Fibroblast of the aortic adventitia (primary cell): ENCODE measurements at regions not wholly inside any gene's neighbourhood (a gene's known extent, or its start where the extent isn't known, plus 50 kb on each side); places are given as distances from the start of the nearest gene placed in this dataset.

Experiments used
- DNase-seq: peaks from one replicate; pipeline ENCODE4 v3.0.0-alpha.2; 2010; ENCODE audit warnings: low read depth
- H3K4me3 ChIP-seq: 2 replicates; pipeline ENCODE4 v1.5.1; 2011; ENCODE audit warnings: low read depth, mild to moderate bottlenecking, control low read depth, low read length, moderate library complexity
- TF ChIP-seq, protein P1 (sequence below): IDR thresholded peaks from 2 replicates; pipeline ENCODE4 v1.5.1; 2011; ENCODE audit warnings: mild to moderate bottlenecking, low read length, control low read depth, inconsistent platforms; ENCODE audit not compliant: insufficient read depth

DNA sequence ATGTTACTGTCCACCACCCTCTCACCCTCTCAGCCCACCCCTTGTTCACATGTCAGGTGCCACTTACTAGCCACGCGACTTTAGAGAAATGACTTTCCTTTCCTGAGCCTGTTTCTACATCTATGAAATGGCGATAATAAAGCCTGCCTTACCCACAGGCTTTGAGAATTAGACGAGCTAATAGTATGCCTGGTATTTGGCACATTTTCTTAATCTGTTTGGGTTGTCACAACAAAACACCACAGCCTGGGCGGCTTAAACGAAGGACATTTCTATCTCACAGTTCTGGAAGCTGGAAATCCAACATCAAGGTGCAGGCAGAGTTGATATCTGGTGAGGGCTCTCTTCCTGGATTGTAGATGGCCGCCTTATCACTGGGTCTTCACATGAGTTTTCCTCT lies 273.9 kb upstream of the FMN2 start:
- TF ChIP-seq, protein P1, sequence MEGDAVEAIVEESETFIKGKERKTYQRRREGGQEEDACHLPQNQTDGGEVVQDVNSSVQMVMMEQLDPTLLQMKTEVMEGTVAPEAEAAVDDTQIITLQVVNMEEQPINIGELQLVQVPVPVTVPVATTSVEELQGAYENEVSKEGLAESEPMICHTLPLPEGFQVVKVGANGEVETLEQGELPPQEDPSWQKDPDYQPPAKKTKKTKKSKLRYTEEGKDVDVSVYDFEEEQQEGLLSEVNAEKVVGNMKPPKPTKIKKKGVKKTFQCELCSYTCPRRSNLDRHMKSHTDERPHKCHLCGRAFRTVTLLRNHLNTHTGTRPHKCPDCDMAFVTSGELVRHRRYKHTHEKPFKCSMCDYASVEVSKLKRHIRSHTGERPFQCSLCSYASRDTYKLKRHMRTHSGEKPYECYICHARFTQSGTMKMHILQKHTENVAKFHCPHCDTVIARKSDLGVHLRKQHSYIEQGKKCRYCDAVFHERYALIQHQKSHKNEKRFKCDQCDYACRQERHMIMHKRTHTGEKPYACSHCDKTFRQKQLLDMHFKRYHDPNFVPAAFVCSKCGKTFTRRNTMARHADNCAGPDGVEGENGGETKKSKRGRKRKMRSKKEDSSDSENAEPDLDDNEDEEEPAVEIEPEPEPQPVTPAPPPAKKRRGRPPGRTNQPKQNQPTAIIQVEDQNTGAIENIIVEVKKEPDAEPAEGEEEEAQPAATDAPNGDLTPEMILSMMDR = no peak
- H3K4me3 ChIP-seq = no peak overlapping the region

DNA sequence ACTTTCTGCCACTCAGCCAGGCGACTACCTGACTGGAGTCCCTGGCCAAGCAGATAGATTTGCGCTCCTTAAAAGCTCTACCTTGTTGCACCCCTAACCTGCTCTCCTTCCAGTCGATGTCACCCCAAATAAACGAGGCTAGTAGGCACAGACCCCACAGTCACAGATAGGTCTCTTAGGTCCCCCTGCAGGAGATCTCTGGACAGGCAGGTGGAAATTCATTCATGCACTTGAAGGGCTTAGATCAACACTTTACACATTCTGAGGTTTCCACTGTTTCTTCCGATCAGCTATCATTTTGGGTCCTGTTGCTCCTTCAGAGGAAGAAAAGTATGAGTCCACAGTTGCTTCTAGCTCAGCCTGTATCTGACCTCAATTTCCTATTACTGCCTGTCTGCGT lies 272.6 kb upstream of the FMN2 start:
- DNase-seq = no peak
- TF ChIP-seq, protein P1 = no peak

More for the DNA sequence above, 273.9 kb upstream of the FMN2 start:
- no peak for DNase-seq

DNA sequence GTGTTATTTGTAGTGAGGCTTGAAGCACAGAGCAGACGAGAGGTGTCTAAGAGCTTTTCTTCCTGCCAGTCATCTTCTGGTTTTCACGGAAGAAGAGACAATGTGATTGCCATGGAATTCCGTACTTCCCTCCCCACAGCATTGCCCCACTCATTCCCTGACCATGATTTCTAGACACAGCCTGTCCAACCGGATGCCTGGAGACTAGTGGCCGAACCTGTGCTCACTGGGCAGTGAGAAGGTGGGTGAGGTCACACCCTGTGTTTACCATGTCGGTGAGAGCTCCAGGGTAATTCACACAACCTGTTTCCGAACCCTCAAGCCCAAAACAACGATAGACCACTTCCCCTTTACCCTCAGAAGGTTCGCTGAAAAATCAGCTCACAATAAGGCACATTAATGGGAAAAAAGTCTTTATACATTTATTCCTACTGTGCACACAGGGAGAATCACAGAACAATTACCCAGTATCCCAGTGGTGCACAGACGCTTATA lies 271.9 kb upstream of the FMN2 start:
- TF ChIP-seq, protein P1 = no peak
- no peak overlapping the region for H3K4me3 ChIP-seq
- DNase-seq = no peak

More for the DNA sequence above, 272.6 kb upstream of the FMN2 start:
- H3K4me3 ChIP-seq = no peak overlapping the region

DNA sequence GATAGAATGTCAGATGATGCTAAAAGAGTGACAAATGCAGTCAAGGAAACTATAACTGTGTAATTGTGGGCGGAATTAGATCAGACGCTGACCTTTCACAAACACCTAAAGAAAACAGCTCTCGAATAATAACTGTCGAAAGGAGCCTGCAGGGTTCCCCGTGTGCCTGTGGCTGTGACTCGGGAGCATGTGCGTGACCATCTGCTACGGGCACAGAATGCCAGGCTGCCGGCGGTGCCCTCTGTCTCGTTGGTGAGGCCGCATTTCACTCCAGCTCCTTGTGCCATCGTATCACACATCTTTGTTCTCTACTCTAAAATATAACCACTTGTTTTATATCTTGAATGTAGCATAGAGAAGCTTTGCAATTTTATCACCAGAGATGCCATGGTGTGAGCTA lies 267.8 kb upstream of the FMN2 start:
- no peak for DNase-seq
- no peak overlapping the region for H3K4me3 ChIP-seq
- TF ChIP-seq, protein P1 = no peak

DNA sequence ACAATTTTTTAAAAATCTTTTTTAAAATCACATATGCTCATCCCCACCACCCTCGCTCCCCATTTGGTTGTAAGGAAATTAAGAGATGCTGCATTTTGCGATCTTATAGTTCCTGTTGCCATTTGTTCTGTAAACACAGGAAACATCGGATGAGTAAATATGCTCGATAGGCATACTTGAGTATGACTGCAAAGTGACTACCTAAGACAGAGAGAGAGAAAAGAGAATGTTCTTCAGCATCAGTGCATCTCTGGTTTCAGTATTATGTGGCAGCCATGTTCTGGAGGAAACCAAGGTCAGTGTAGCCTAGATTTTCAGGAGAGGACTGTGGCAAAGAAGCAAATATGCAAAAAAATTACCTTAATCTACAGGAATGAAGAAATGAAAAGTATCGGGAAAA lies 265.5 kb upstream of the FMN2 start:
- no peak overlapping the region for H3K4me3 ChIP-seq
- TF ChIP-seq, protein P1 = no peak
- no peak for DNase-seq

DNA sequence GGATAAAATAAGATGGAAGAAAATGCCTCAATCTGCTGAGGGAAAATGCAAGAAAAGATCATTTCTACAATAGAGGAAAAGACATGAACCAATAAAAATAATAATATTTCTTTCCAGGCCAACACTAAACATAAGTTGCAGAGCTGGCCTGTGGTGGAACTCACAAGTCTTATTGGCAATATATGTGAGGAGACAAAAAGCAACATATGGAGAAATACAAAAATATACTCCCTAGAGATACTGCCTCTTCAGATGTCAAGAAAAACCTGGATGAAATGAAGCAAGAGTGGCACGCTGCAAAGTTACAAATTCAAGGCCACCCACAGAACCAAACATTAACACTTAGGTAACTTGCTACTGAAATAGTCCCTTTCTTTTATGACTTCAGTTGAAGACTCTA lies 264.9 kb upstream of the FMN2 start:
- DNase-seq = no peak
- no peak overlapping the region for H3K4me3 ChIP-seq
- TF ChIP-seq, protein P1 = no peak

DNA sequence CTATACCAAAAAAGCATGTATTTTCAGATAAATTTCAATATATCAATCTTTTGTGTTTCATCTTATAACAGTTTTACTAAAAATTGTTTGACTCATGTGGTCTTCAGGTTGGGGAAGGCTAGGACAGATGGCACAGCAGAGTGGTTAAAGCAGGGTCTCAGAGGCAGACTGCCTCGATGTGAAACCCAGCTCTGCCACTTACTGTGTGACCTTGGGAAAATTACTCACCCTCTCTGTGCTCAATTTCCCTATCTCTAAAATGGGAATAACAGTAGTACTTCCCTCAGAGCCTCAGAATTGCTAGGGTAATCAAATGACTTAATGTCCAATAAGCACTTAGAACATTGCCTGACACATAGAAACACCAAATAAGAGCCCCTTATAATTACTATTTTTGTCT lies 262.1 kb upstream of the FMN2 start:
- no peak for DNase-seq
- TF ChIP-seq, protein P1 = no peak
- no peak overlapping the region for H3K4me3 ChIP-seq
